Cardiac muscle cell (in vitro differentiated cells and primary cell): ENCODE measurements at regions not wholly inside any gene's neighbourhood (a gene's known extent, or its start where the extent isn't known, plus 50 kb on each side); places are given as distances from the start of the nearest gene placed in this dataset.

Experiments used
- DNase-seq, 2 donors: peaks; one replicate each; pipeline versions ENCODE4 v3.0.0 to v3.0.0-alpha.2; 2010 to 2017; ENCODE audit warnings: low read depth in 1 of 2, low spot score in 1 of 2
- H3K27ac ChIP-seq: fragments of 200-600 bp; sonication (generic); 2 replicates; pipeline ENCODE4 v1.5.1; 2016
- H3K27me3 ChIP-seq: fragments of 200-600 bp; sonication (generic); 2 replicates; pipeline ENCODE4 v1.6.0; 2016; ENCODE audit warnings: control low read depth
- H3K36me3 ChIP-seq: fragments of 200-600 bp; sonication (generic); 2 replicates; pipeline ENCODE4 v1.5.1; 2016; ENCODE audit warnings: control low read depth
- H3K4me1 ChIP-seq: fragments of 200-600 bp; sonication (generic); 2 replicates; pipeline ENCODE4 v1.8.1; 2017; ENCODE audit warnings: low read depth, mild to moderate bottlenecking, mixed run types
- H3K4me3 ChIP-seq: fragments of 200-600 bp; sonication (generic); 2 replicates; pipeline ENCODE4 v1.5.1; 2016; ENCODE audit warnings: mild to moderate bottlenecking
- H3K9me3 ChIP-seq: fragments of 200-600 bp; sonication (generic); 2 replicates; pipeline ENCODE4 v1.5.1; 2017; ENCODE audit warnings: low read depth, mild to moderate bottlenecking, control low read depth
- CTCF ChIP-seq: IDR thresholded peaks from 2 replicates; pipeline ENCODE4 v1.5.1; 2012; ENCODE audit warnings: low read depth, mild to moderate bottlenecking, low read length

- Histone ChIP-seq H3K27ac (no peak overlapping the region), H3K4me1 (peaks cover 3% of the 10 kb centered on the region), H3K36me3 (no peaks in the 10 kb centered on the region), H3K4me3 (no peak overlapping the region), H3K9me3 (no peaks in the 10 kb centered on the region), H3K27me3 (no peaks in the 10 kb centered on the region)
- DNase-seq = no peak
- TF ChIP-seq CTCF = no peak
These were observed 181.1 kb downstream of the METTL4 start for GRCh38 chr18:2390158-2390557.

- Histone ChIP-seq H3K27ac (no peak overlapping the region), H3K4me3 (no peak overlapping the region), H3K4me1 (peaks cover 3% of the 10 kb centered on the region), H3K36me3 (no peaks in the 10 kb centered on the region), H3K9me3 (no peaks in the 10 kb centered on the region), H3K27me3 (no peaks in the 10 kb centered on the region)
- no peak for TF ChIP-seq CTCF
- DNase-seq = no peak
These were observed 179.8 kb downstream of the METTL4 start for GRCh38 chr18:2391470-2391869.

- peak in 1 of 2 donors; percentile 2 for DNase-seq
- no peak for TF ChIP-seq CTCF
- H3K36me3 ChIP-seq = no peaks in the 10 kb centered on the region
These were observed 178.9 kb downstream of the METTL4 start for GRCh38 chr18:2392446-2392845.

GRCh38 chr18:2394684-2395083 lies 176.6 kb downstream of the METTL4 start:
- Histone ChIP-seq H3K36me3 (no peaks in the 10 kb centered on the region), H3K9me3 (no peaks in the 10 kb centered on the region), H3K4me3 (no peak overlapping the region), H3K27me3 (no peaks in the 10 kb centered on the region), H3K27ac (no peak overlapping the region), H3K4me1 (peaks cover 3% of the 10 kb centered on the region)
- TF ChIP-seq CTCF = no peak
- no peak for DNase-seq

More at GRCh38 chr18:2392446-2392845, 178.9 kb downstream of the METTL4 start:
- Histone ChIP-seq H3K27ac (no peak overlapping the region), H3K9me3 (no peaks in the 10 kb centered on the region), H3K4me3 (no peak overlapping the region), H3K27me3 (no peaks in the 10 kb centered on the region), H3K4me1 (peaks cover 3% of the 10 kb centered on the region)

GRCh38 chr18:2395427-2396161 lies 175.7 kb downstream of the METTL4 start:
- DNase-seq = no peak
- H3K36me3 ChIP-seq = no peaks in the 10 kb centered on the region
- H3K27ac ChIP-seq = no peak overlapping the region
- H3K27me3 ChIP-seq = no peaks in the 10 kb centered on the region
- H3K4me1 ChIP-seq = peaks cover 3% of the 10 kb centered on the region
- H3K4me3 ChIP-seq = no peak overlapping the region
- TF ChIP-seq CTCF = no peak
- no peaks in the 10 kb centered on the region for H3K9me3 ChIP-seq
